GM12874 (cell line): ENCODE measurements at regions not wholly inside any gene's neighbourhood (a gene's known extent, or its start where the extent isn't known, plus 50 kb on each side); places are given as distances from the start of the nearest gene placed in this dataset.

Experiments
- TF ChIP-seq, protein P1 (sequence below): IDR thresholded peaks from 2 replicates; pipeline ENCODE4 v1.5.1; 2011; ENCODE audit warnings: low read depth, mild to moderate bottlenecking, control low read depth, low read length, moderate library complexity; ENCODE audit not compliant: insufficient read depth

DNA sequence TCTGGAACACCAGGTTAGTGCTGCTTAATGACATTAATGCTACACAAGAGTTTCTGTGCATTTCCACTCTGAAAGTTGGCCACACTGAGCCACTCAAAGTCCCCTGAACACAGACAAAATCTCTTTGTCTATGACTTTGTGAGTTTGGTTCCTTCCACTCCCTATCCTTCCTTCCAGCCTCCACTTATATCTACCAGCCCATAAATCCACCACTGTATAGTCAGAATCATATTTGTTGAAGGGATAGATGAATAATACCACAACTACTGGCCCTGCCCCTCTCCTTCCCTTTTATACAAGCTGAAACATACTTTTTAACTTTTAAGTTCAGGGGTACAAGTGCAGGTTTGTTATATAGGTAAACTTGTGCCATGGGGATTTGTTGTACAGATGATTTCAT is 127.5 kb downstream of the ABHD5 start:
- TF ChIP-seq, protein P1, sequence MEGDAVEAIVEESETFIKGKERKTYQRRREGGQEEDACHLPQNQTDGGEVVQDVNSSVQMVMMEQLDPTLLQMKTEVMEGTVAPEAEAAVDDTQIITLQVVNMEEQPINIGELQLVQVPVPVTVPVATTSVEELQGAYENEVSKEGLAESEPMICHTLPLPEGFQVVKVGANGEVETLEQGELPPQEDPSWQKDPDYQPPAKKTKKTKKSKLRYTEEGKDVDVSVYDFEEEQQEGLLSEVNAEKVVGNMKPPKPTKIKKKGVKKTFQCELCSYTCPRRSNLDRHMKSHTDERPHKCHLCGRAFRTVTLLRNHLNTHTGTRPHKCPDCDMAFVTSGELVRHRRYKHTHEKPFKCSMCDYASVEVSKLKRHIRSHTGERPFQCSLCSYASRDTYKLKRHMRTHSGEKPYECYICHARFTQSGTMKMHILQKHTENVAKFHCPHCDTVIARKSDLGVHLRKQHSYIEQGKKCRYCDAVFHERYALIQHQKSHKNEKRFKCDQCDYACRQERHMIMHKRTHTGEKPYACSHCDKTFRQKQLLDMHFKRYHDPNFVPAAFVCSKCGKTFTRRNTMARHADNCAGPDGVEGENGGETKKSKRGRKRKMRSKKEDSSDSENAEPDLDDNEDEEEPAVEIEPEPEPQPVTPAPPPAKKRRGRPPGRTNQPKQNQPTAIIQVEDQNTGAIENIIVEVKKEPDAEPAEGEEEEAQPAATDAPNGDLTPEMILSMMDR, result no peak

DNA sequence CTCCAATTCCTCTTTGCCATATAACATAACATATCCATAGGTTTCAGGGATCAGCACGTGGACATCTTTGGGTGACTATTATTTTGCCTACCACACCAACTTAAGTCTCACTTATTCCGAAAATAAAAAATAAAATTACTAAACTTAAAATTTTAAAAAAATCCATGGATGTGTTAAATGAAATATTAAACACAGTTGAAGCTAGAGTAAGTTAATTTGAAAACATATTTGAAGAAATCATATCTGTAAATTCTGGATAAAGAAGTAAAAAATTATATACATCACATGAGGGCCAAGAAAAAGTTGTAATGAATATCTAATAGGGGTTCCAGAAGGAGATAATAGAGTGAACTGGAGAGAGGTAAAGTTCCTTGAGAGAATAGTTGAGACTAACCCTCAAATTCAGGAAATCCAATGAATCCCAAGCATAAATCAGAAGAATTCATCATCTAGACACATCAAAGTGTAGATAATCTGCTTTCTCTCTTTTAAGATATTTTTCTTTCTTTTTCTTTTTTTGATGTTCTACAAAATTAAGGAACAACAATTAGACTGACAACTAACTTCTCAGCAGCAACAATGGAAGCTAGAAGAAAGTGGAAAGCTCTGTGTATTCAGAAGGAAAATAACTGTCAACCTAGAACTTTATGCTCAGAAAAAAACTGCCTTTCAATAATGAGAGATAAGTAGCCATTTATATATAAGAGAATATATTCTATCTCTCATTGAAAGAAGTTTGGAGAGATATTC is 147.4 kb downstream of the ABHD5 start:
- TF ChIP-seq, protein P1, result no peak

- TF ChIP-seq, protein P1, result 0 out of 2 replicates have a peak, but pooled peaks have one; percentile 5
Measured at GRCh38 chr3:43838877-43839276, 148.1 kb downstream of the ABHD5 start.

GRCh38 chr3:43843386-43843785 is 152.6 kb downstream of the ABHD5 start:
- TF ChIP-seq, protein P1, result no peak

DNA sequence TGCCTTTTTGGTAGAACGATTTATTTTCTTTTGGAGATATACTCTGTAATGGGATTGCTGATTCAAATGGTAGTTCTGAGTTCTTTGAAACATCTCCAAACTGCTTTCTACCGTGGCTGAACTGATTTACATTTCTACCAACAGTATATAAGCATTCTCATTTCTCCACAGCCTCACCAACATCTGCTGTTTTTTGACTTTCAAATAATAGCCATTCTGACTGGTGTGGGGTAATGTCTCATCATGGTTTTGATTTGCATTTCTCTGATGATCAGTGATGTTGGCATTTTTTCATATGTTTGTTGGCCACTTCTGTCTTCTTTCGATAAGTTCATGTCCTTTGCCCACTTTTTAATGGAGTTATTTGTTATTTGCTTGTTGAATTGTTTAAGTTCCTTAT is 154.0 kb downstream of the ABHD5 start:
- TF ChIP-seq, protein P1, result no peak

GRCh38 chr3:43852066-43852465 is 161.3 kb downstream of the ABHD5 start:
- TF ChIP-seq, protein P1, result no peak

DNA sequence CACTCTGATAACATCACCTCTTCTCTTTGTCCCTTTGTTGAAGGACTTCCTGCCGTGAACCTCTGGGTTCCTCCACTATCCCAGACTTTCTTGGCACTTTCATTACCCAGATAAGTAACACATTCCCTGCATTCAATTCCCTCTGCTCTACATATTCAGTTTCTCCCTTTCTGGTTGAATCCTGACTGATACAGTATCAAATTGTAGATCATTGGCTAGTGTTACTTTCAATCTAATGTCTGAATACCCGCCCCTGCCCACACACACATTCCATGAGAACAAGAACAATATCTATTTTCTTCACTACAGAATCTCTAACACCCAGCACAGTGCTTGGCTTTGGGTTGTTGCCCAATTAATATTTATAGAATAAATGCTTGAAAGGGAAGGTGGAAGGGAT is 163.5 kb downstream of the ABHD5 start:
- TF ChIP-seq, protein P1, result no peak
